ENCODE measurements at regions not wholly inside any gene's neighbourhood (a gene's known extent, or its start where the extent isn't known, plus 50 kb on each side); places are given as distances from the start of the nearest gene placed in this dataset.
"Not testable (repeated sequence)": the region's sequence is repeated elsewhere in the genome, so short reads cannot be mapped to it uniquely, and the experiment has no call there.

GRCh38 chr9:124122321-124122720, 110.8 kb downstream of the LHX2 start:
- H4K20me1 ChIP-seq (ENCODE audit: low read length) = no peaks in the 10 kb centered on the region
- H3K9ac ChIP-seq (ENCODE audit: low read length) = no peak overlapping the region
- intact Hi-C loops (cut with micrococcal nuclease) = loop anchor here (10.0 kb wide), 1 partner anchor 272 kb away; no protein-coding TSS in a partner anchor
- ATAC-seq (no peak), DNase-seq (no peak)
- ChIA-PET CTCF (interaction anchor here (0.7 kb wide), 1 partner anchor 220 kb away, joined by 3 read pairs; no protein-coding TSS in a partner anchor), POLR2A (ENCODE audit: unreplicated experiment) (no interaction called here)
- no peaks in the 10 kb centered on the region for H3F3A ChIP-seq (ENCODE audit: low read length, unreplicated experiment)
- no TSS peak for BruUV-seq (replicated peaks)
- H3K4me1 ChIP-seq (ENCODE audit: insufficient read depth, low read length) = no peaks in the 10 kb centered on the region
- H3K4me2 ChIP-seq (ENCODE audit: low read length) = no peak overlapping the region
- H2AFZ ChIP-seq (ENCODE audit: low read length) = no peak overlapping the region
- H3K36me3 ChIP-seq (ENCODE audit: low read depth, low read length) = no peaks in the 10 kb centered on the region
- no peak overlapping the region for H3K4me3 ChIP-seq (ENCODE audit: low read length)
- TF ChIP-seq EZH2phosphoT487 (IDR thresholded peaks at IDR 0.05; ENCODE audit: borderline replicate concordance, low read length) (no peak), EZH2 (IDR thresholded peaks at IDR 0.05; ENCODE audit: low read length, unreplicated experiment) (no peak)
- TF ChIP-seq, protein P1, sequence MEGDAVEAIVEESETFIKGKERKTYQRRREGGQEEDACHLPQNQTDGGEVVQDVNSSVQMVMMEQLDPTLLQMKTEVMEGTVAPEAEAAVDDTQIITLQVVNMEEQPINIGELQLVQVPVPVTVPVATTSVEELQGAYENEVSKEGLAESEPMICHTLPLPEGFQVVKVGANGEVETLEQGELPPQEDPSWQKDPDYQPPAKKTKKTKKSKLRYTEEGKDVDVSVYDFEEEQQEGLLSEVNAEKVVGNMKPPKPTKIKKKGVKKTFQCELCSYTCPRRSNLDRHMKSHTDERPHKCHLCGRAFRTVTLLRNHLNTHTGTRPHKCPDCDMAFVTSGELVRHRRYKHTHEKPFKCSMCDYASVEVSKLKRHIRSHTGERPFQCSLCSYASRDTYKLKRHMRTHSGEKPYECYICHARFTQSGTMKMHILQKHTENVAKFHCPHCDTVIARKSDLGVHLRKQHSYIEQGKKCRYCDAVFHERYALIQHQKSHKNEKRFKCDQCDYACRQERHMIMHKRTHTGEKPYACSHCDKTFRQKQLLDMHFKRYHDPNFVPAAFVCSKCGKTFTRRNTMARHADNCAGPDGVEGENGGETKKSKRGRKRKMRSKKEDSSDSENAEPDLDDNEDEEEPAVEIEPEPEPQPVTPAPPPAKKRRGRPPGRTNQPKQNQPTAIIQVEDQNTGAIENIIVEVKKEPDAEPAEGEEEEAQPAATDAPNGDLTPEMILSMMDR (conservative IDR thresholded peaks at IDR 0.05; ENCODE audit: low read depth, low read length) = no peak
- H3K79me2 ChIP-seq (ENCODE audit: low read length) = no peaks in the 10 kb centered on the region
- H3K27me3 ChIP-seq (ENCODE audit: low read length) = no peaks in the 10 kb centered on the region
- H3K27ac ChIP-seq (ENCODE audit: low read length) = no peak overlapping the region
- no peaks in the 10 kb centered on the region for H3K9me2 ChIP-seq (replicated peaks; ENCODE audit: low read length)
- no peaks in the 10 kb centered on the region for H3K9me3 ChIP-seq (ENCODE audit: low read length)

DNA sequence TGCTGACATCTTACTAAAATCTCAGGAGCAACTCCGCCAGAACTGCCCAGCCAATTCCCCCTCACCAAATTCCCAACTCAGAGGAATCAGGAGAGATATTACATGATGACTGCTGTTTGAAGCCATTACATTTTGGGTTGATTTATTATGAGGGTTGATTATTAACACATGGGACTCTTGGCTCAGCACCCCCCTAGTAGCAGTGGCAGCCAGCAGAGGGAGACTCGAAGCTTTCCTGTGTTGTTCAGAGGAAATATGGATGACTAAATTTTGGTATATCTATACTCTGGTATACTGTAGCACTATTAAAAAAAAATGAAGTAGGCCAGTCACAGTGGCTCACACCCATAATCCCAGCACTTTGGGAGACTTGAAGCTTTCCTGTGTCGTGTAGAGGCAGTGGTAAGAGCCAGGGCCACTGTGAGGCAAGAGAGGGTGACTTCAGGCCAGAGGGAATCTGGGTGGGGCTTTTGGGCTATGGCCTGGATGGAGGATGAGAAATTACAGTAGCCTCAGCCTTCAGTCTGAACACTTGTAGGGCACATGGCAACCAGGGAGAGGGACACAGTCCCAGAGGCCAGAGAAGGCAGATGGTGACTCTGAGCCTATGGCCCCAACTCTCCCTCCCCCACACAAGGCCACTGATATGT, 111.4 kb downstream of the LHX2 start:
- ATAC-seq (peak; percentile 50; the same call in 1 of the 2 replicates), DNase-seq (peak; percentile 43)
- H4K20me1 ChIP-seq (ENCODE audit: low read length) = no peaks in the 10 kb centered on the region
- H3K4me1 ChIP-seq (ENCODE audit: insufficient read depth, low read length) = no peaks in the 10 kb centered on the region
- no peaks in the 10 kb centered on the region for H3K27me3 ChIP-seq (ENCODE audit: low read length)
- no peaks in the 10 kb centered on the region for H3K36me3 ChIP-seq (ENCODE audit: low read depth, low read length)
- CTCF ChIA-PET = no interaction called here
- no peaks in the 10 kb centered on the region for H3K9me3 ChIP-seq (ENCODE audit: low read length)
- H3K9me2 ChIP-seq (replicated peaks; ENCODE audit: low read length) = no peaks in the 10 kb centered on the region
- H3K79me2 ChIP-seq (ENCODE audit: low read length) = no peaks in the 10 kb centered on the region
- H3F3A ChIP-seq (ENCODE audit: low read length, unreplicated experiment) = no peaks in the 10 kb centered on the region
- H3K4me3 ChIP-seq (ENCODE audit: low read length) = no peak overlapping the region
- H3K4me2 ChIP-seq (ENCODE audit: low read length) = no peak overlapping the region
- TF ChIP-seq EZH2phosphoT487 (IDR thresholded peaks at IDR 0.05; ENCODE audit: borderline replicate concordance, low read length) (no peak), EZH2 (IDR thresholded peaks at IDR 0.05; ENCODE audit: low read length, unreplicated experiment) (no peak)
- TF ChIP-seq, protein P1 (conservative IDR thresholded peaks at IDR 0.05; ENCODE audit: low read depth, low read length) = peak; percentile 67
- intact Hi-C loops (cut with micrococcal nuclease) = loop anchor here (10.0 kb wide), 1 partner anchor 272 kb away; no protein-coding TSS in a partner anchor
- POLR2A ChIA-PET (ENCODE audit: unreplicated experiment) = no interaction called here
- H3K27ac ChIP-seq (ENCODE audit: low read length) = no peak overlapping the region
- H3K9ac ChIP-seq (ENCODE audit: low read length) = no peak overlapping the region
- no TSS peak for BruUV-seq (replicated peaks)
- no peak overlapping the region for H2AFZ ChIP-seq (ENCODE audit: low read length)

DNA sequence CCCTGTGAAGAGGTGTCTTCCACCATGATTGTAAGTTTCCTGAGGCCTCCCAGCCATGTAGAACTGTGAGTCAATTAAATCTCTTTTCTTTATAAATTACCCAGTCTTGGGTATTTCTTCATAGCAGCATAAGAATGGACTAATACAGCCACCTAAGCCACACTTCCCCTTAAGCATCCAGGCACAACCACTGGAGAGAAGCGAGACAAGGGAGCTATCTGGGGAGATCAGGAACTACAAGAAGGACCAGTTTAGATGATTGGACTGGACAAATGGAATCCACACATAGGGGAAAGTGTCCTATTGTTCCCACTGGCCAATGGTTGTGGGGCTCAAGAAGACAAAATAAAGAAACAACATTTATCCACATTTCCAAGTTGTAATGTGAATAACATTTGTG, 112.1 kb downstream of the LHX2 start:
- DNase-seq; H3K36me3 ChIP-seq (ENCODE audit: low read depth, low read length); H3K4me2 ChIP-seq (ENCODE audit: low read length); H3K79me2 ChIP-seq (ENCODE audit: low read length); H3K9me3 ChIP-seq (ENCODE audit: low read length); H3K9me2 ChIP-seq (replicated peaks; ENCODE audit: low read length); ATAC-seq; H4K20me1 ChIP-seq (ENCODE audit: low read length); H3K4me1 ChIP-seq (ENCODE audit: insufficient read depth, low read length); H3F3A ChIP-seq (ENCODE audit: low read length, unreplicated experiment); H3K4me3 ChIP-seq (ENCODE audit: low read length); H3K27ac ChIP-seq (ENCODE audit: low read length); H2AFZ ChIP-seq (ENCODE audit: low read length); BruUV-seq (replicated peaks); CTCF ChIA-PET; H3K27me3 ChIP-seq (ENCODE audit: low read length); H3K9ac ChIP-seq (ENCODE audit: low read length); POLR2A ChIA-PET (ENCODE audit: unreplicated experiment): not testable (repeated sequence)
- intact Hi-C loops (cut with micrococcal nuclease) = loop anchor here (10.0 kb wide), 1 partner anchor 271 kb away; no protein-coding TSS in a partner anchor
